ENCODE measurements at regions not wholly inside any gene's neighbourhood (a gene's known extent, or its start where the extent isn't known, plus 50 kb on each side); places are given as distances from the start of the nearest gene placed in this dataset.

DNA sequence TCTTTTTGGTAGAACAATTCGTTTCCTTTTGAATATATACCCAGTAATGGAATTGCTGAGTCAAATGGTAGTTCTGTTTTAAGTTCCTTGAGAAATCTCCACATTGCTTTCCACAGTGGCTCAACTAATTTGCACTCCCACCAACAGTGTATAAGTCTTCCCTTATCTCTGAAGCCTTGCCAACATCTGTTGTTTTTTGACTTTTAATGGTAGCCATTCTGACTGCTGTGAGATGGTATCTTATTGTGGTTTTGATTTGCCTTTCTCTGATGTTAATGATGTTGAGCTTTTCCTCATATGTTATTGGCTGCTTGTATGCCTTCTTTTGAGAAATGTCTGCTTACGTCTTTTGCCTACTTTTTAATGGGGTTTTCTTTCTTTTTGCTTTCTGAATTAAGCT, 270.6 kb upstream of the MEIS2 start:
- CTCF ChIA-PET: interaction anchor here (0.7 kb wide), 1 partner anchor 500 kb away, joined by 3 read pairs; no protein-coding TSS in a partner anchor
- H3K27ac ChIP-seq: no peak overlapping the region
- no peak for DNase-seq (ENCODE audit: low spot score)
- TF ChIP-seq, protein P1, sequence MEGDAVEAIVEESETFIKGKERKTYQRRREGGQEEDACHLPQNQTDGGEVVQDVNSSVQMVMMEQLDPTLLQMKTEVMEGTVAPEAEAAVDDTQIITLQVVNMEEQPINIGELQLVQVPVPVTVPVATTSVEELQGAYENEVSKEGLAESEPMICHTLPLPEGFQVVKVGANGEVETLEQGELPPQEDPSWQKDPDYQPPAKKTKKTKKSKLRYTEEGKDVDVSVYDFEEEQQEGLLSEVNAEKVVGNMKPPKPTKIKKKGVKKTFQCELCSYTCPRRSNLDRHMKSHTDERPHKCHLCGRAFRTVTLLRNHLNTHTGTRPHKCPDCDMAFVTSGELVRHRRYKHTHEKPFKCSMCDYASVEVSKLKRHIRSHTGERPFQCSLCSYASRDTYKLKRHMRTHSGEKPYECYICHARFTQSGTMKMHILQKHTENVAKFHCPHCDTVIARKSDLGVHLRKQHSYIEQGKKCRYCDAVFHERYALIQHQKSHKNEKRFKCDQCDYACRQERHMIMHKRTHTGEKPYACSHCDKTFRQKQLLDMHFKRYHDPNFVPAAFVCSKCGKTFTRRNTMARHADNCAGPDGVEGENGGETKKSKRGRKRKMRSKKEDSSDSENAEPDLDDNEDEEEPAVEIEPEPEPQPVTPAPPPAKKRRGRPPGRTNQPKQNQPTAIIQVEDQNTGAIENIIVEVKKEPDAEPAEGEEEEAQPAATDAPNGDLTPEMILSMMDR (conservative IDR thresholded peaks at IDR 0.05; ENCODE audit: low read depth): no peak
- POLR2A ChIA-PET (ENCODE audit: low non-redundant PET): no interaction called here

DNA sequence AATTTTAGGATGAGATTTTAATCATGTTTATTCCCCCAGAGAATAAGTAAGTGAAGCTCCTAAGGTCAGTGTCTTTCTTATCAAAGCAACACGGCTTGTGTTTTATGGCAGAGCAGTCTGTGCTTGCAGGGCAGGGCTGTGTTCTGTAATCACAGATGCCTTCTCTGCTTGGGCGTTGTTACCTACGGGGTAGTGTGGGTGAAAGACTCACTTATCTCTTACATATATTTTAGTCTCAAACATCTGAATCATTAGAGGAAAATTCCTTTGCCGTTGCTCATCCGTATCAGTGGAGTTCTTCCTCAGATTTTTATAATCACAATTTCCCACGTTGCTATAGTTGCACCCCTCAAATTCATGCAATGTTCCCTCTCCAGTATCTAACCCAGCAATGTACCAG, 271.7 kb upstream of the MEIS2 start:
- POLR2A ChIA-PET (ENCODE audit: low non-redundant PET): no interaction called here
- H3K27ac ChIP-seq: no peak overlapping the region
- DNase-seq (ENCODE audit: low spot score): no peak
- TF ChIP-seq, protein P1 (conservative IDR thresholded peaks at IDR 0.05; ENCODE audit: low read depth): no peak
- CTCF ChIA-PET: no interaction called here

DNA sequence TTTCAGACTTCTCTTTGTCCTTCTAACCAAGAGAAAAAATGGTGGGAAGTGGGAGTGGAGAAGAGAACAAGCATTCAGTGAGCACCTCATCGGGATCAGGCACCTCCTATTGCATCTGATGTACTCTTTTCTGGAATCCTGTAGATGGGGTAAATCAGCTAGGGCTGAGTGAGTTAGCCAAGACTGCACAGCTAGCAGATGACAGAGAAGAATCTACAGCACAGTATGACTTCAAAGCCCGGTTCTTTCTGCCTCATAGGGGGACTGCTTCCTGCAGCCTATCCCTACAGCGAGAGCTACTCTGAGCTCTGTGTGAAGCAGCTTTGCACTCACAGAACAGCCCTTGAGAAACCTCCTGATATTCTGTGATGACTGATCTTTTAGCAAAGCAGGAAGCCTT, 275.2 kb upstream of the MEIS2 start:
- TF ChIP-seq, protein P1 (conservative IDR thresholded peaks at IDR 0.05; ENCODE audit: low read depth): no peak
- ChIA-PET CTCF (no interaction called here), POLR2A (ENCODE audit: low non-redundant PET) (no interaction called here)
- no peak for DNase-seq (ENCODE audit: low spot score)
- no peak overlapping the region for H3K27ac ChIP-seq

DNA sequence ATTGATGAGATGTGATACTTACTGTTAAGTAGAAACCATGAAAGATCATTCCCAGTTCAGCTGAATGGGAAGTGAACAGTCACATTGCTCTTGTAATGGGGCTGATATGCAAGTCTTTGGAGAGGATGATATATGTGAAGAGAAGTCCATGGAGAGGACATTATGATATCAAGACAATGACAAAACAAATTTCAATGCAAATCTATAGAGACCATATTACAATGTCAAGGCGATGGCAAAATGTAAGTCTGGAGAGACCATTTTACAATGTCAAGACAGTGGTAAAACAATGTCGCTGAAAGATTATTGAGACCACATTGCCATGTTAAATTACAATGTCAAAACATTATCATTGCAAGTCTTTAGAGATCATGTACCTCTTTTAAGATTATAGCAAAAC, 277.1 kb upstream of the MEIS2 start:
- POLR2A ChIA-PET (ENCODE audit: low non-redundant PET): no interaction called here
- TF ChIP-seq, protein P1 (conservative IDR thresholded peaks at IDR 0.05; ENCODE audit: low read depth): no peak
- CTCF ChIA-PET: no interaction called here
- no peak for DNase-seq (ENCODE audit: low spot score)
- no peak overlapping the region for H3K27ac ChIP-seq

DNA sequence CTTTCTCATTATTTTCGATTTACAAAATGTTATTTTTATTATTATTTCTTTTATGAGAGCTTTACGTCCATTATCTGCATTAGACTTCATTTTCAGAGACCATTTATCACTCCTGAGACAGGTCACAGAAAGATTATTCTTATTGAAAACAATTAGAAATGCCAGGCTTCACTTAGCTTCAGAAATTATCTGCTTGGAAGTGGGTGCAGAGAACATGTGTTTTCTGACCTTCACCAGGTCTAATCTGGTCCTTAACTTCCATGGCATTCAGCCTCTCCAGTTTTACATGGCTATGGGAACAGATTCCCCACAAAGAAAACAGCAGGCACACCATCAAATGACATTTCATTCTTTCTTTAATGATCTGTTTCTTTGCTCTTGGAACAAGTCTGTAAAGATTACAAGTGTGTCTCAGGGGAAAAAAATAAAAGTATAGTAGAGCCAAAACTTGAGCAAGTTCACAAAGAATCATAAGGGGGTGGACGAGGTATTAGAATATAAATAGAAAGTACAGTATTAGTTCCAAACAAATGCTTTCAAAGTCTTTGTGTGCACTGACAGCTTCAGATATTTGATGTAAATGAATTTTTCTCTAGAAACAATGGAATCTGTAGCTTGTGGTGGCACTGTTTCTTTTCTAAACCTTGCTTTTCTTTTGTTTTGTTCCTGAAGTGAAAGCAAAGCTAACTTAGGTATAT, 294.2 kb upstream of the MEIS2 start:
- DNase-seq (ENCODE audit: low spot score): no peak
- CTCF ChIA-PET: interaction anchor here (0.5 kb wide), 1 partner anchor 110 kb away, joined by 3 read pairs; no protein-coding TSS in a partner anchor
- no peak overlapping the region for H3K27ac ChIP-seq
- TF ChIP-seq, protein P1 (conservative IDR thresholded peaks at IDR 0.05; ENCODE audit: low read depth): no peak
- POLR2A ChIA-PET (ENCODE audit: low non-redundant PET): no interaction called here

DNA sequence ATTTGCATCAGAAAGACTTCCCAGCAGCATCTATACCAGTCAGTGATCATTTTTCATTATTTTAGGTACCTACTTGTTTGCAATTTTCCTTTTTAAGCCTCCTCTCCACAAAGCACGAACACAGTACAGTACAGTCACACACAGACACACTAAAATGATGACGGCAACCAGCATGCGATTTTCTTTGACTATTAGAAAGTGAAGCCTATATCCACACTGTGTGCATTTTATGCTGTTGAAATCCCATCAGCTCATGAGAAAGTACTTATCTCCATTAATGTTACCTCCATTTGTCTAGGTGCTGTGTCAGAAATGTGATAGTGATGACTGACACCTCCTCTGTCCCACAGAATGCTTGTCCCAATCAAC, 294.7 kb upstream of the MEIS2 start:
- no peak overlapping the region for H3K27ac ChIP-seq
- TF ChIP-seq, protein P1 (conservative IDR thresholded peaks at IDR 0.05; ENCODE audit: low read depth): no peak
- CTCF ChIA-PET: interaction anchor here (0.5 kb wide), 1 partner anchor 109 kb away, joined by 3 read pairs; no protein-coding TSS in a partner anchor
- POLR2A ChIA-PET (ENCODE audit: low non-redundant PET): no interaction called here
- no peak for DNase-seq (ENCODE audit: low spot score)
